Renal cortex interstitium (tissue), 11 donors: ENCODE measurements at regions not wholly inside any gene's neighbourhood (a gene's known extent, or its start where the extent isn't known, plus 50 kb on each side); places are given as distances from the start of the nearest gene placed in this dataset.
"Not testable (repeated sequence)": the region's sequence is repeated elsewhere in the genome, so short reads cannot be mapped to it uniquely, and the experiment has no call there.

ENCODE experiments used
- DNase-seq, 11 donors: peaks; one replicate each; pipeline ENCODE4 v3.0.0-alpha.2; 2013; ENCODE audit warnings: low read depth in 9 of 11, low spot score in 4 of 11; ENCODE audit errors: extremely low read depth in 1 of 11

- no peak for DNase-seq
These were observed 326.4 kb upstream of the TARS1 start for GRCh38 chr5:33114361-33114760.

- DNase-seq = no peak
These were observed 325.3 kb upstream of the TARS1 start for GRCh38 chr5:33115467-33115866.

GRCh38 chr5:33118761-33119415 lies 321.9 kb upstream of the TARS1 start:
- DNase-seq = no peak

- no peak for DNase-seq
These were observed 320.1 kb upstream of the TARS1 start for GRCh38 chr5:33120671-33121070.

GRCh38 chr5:33129309-33129708 lies 311.5 kb upstream of the TARS1 start:
- DNase-seq = no peak

- no peak for DNase-seq
These were observed 304.0 kb upstream of the TARS1 start for GRCh38 chr5:33136785-33137184.

GRCh38 chr5:33138145-33138544 lies 302.6 kb upstream of the TARS1 start:
- DNase-seq = not testable (repeated sequence)

- DNase-seq = no peak
These were observed 297.2 kb upstream of the TARS1 start for GRCh38 chr5:33143405-33144123.

GRCh38 chr5:33146881-33147280 lies 293.9 kb upstream of the TARS1 start:
- no peak for DNase-seq

GRCh38 chr5:33148076-33148513 lies 292.7 kb upstream of the TARS1 start:
- no peak for DNase-seq

- no peak for DNase-seq
These were observed 287.4 kb upstream of the TARS1 start for GRCh38 chr5:33153372-33153771.

GRCh38 chr5:33153831-33154230 lies 286.9 kb upstream of the TARS1 start:
- no peak for DNase-seq

- no peak for DNase-seq
These were observed 279.9 kb upstream of the TARS1 start for GRCh38 chr5:33160871-33161270.

GRCh38 chr5:33161421-33161820 lies 279.3 kb upstream of the TARS1 start:
- DNase-seq = no peak

- no peak for DNase-seq
These were observed 278.7 kb upstream of the TARS1 start for GRCh38 chr5:33162057-33162456.

GRCh38 chr5:33166522-33166921 lies 274.2 kb upstream of the TARS1 start:
- DNase-seq = no peak

- DNase-seq = no peak
These were observed 273.8 kb upstream of the TARS1 start for GRCh38 chr5:33166948-33167347.

GRCh38 chr5:33167541-33167940 lies 273.2 kb upstream of the TARS1 start:
- no peak for DNase-seq

GRCh38 chr5:33170411-33170810 lies 270.4 kb upstream of the TARS1 start:
- no peak for DNase-seq

- no peak for DNase-seq
These were observed 266.4 kb upstream of the TARS1 start for GRCh38 chr5:33174383-33174782.

- DNase-seq = no peak
These were observed 261.5 kb upstream of the TARS1 start for GRCh38 chr5:33179301-33179700.
